ENCODE measurements at regions not wholly inside any gene's neighbourhood (a gene's known extent, or its start where the extent isn't known, plus 50 kb on each side); places are given as distances from the start of the nearest gene placed in this dataset.
"Not testable (repeated sequence)": the region's sequence is repeated elsewhere in the genome, so short reads cannot be mapped to it uniquely, and the experiment has no call there.

DNA sequence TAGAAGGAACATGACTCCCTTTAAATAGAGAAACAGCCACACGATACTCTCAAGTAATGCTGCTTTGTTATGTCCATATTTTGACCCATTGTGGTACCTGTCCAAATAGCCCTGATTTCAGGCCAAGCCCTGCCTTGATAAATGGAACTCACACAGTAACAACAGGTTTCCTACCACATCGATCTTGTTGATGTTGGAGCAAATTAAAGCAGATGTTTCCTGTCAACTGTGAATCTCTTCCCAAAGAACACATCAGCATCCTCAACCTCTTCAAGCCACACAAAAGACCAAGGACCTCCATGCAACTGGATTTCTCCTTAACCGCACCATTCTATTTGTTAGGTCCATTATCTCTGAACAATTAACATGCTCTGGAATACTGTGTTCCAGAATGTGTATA, 109.5 kb downstream of the FOXD4L6 start:
- not testable (repeated sequence) for DNase-seq (ENCODE audit: low read depth in 2 of 2)

DNA sequence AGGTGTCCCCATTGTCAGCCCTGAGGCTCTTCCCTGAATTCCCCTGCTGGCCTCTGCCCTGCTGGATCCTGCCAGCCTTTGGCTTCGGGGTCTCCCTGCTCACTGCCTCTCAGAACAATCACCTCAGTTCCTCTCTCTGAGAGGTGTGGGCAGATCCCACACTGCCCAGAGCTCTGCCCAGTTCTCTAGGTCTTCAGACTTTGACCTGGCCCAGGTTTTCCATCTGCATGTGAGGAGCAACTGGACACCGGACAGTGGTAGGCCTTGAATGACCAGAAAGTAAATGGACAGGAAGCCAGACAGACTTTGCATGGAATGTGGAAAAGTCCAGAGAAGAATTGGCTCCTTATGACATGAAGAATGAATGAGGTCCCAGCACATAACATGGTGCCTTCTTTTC, 111.8 kb downstream of the FOXD4L6 start:
- DNase-seq (ENCODE audit: low read depth in 2 of 2) = not testable (repeated sequence)

DNA sequence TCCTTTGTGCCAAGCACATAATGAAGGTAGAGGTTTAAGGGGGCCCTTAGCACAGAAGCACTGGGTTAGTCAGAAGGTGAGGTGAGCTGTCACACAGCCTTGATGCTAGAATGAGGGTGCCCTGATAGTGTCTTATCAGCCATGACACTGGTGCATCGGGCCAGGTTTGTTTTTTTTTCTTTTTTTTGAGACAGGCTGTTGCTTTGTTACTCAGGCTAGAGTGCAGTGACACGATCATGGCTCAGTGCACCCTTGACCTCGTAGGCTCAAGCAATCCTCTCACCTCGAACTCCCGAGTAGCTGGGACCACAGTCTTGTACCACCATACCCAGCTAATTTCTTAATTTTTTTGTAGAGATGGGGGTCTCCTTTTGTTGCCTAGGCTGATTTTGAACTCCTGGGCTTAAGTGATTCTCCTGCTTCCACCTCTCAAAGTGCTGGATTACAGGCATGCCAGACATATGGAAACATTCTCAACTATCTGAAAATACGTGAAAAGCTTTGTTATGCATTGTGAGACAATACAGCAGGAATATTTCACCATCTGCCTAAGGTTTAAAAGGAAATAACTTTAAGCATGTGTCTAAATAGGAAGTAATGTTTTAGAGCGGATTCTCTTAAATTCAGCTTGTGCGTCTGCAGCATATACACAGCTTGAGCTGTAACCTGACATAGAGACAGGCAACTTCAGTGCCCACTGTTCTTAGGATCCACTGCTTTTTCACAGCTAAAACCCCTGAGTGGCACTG, 128.4 kb downstream of the FOXD4L6 start:
- DNase-seq (ENCODE audit: low read depth in 2 of 2) = not testable (repeated sequence)

DNA sequence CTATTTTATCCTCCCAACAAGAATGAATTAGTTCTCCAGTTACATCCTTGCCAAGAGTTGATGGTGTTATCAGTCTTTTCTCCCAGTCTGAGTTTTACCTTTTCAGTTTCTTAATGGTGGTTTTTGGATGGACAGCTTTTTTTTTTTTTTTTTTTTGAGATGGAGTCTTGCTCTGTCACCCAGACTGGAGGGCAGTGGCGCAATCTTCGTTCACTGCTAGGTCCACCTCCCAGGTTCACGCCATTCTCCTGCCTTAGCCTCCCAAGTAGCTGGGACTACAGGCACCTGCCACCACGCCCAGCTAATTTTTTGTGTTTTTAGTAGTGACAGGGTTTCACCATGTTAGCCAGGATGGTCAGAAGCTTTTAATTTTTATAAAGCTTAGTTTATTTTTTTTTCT, 133.0 kb downstream of the FOXD4L6 start:
- not testable (repeated sequence) for DNase-seq (ENCODE audit: low read depth in 2 of 2)

DNA sequence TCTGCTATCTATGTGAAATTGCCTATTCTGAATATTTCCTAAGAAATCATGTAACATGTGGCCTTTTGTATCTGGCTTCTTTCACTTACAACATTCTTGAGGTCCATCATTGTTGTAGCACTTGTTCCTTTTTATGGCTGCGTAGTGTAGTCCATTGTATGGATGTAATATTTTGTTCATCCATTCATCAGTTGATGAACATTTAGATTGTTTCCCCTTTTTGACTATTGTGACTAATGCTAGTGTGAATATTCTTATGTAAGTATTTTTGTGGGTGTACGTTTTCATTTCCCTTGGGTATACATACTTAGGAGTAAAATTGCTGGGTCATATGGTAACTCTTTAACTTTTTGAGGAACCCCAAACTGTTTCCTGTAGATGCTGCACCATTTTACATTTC, 134.6 kb downstream of the FOXD4L6 start:
- not testable (repeated sequence) for DNase-seq (ENCODE audit: low read depth in 2 of 2)

DNA sequence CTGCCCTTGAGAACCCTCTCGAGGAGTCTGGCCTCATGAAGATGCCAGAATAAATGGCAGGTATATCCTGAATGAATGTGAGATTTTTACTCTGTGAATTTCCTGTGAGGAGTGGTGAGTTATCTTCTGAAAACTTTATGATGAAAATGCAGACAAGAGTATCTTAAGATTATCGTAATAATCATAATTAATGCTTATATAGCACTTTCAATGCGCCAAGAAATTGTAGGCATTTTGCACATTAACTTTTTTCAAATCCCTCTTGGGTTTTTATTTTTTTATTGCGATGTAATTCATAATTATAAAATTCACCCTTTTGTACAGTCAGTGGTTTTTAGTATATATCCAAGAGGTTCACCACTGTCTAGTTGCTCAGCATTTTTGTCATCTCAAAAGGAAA, 135.1 kb downstream of the FOXD4L6 start:
- not testable (repeated sequence) for DNase-seq (ENCODE audit: low read depth in 2 of 2)

DNA sequence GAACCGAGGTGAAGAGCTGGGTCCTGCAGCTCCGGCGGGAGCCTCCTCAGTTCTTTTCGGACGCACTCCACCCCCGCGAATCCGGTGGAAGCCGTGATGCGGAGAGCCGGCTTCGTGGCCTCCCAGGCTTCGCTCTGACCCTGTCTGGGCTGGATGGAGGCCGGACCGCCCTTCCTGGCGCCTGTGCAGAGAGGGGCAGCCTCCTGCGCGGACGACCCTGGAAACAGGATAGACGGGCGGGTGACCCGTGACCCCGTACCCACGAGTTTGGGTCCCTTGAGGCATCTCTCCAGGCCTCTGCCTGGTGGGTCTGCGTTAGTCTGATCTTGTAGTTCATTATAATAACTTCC, 136.0 kb downstream of the FOXD4L6 start:
- DNase-seq (ENCODE audit: low read depth in 2 of 2) = not testable (repeated sequence)

DNA sequence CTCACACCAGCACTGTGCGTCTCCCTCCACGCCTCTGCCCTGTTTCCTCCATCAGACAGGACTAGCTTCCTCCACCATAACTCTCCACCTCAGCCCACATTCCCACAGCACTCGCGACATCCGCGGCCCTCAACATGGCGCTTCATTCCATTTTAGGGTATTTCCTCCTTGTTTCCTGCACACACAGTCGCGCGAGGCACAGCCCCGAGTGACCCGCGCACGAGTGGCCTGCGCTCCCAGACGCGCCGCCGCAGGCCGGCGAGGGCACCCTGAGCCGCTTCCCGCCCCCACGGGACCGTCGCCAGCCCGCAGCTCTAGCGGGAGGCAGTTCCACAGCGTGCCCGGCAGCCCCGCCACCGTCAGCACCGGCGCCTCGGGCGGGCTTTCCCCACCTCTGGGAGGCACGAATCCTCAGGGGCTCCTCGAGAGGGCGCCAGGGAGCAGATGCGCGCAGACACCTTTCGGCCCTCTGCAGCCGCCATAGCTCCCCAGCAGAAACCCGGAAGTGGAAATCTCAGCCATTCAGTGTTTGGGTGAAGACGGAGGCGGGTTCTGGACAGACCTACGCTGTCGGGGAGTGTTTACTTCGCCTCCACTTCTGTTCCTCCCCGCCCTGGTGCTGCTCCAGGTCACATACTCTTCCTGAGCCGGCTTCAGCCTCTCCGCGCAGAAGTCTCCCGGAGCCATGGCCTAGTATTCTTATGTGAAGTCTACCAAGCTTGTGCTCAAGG, 136.6 kb downstream of the FOXD4L6 start:
- DNase-seq (ENCODE audit: low read depth in 2 of 2) = peak; percentile 89 to 97

DNA sequence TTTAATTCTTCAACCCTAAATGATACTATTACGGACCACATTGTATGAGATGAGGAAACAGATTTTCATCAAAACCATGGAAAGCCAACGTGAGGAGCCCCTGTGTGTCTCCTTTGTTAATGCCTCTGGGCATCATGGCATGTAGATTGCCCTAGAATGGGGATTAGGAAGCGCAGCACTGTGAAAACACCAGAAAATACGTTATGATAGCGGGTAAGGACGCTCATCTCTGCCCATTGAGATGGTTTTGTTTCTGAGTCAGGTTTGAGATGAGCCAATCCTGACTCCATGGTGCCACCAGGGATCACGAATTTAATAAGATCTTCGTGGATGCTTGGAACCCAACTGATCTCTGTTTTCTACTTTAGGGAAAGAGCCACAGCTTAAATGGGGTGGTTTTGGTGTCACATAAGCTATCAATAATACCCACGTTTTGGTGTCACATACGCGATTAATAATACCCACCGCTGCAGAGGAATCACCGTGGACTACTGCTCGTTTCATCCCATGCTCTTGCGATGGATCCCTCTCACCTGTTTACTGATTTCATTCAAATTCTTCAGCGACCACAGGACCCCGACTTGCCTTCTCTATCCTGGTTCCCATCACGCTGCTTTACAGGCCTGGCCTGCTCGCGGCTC, 137.3 kb downstream of the FOXD4L6 start:
- not testable (repeated sequence) for DNase-seq (ENCODE audit: low read depth in 2 of 2)

DNA sequence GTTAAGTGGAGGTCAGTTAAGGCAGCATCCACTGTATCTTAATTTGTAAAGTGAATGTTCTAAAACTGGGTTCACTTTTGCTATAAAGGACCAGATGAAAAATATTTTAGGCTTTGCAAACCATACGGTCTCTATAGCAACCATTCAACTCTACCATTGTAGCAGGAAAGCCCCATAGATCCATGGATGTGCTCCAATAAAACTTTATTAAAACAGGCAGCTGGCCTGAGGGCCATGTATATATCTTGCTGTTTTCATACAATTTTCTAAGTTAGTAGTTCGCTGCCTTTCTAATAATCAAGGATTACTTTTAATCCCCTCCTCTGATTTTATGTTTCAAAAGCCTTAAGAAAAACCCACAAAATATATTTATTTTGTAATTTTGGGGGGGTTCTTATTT, 142.1 kb downstream of the FOXD4L6 start:
- DNase-seq (ENCODE audit: low read depth in 2 of 2) = not testable (repeated sequence)

DNA sequence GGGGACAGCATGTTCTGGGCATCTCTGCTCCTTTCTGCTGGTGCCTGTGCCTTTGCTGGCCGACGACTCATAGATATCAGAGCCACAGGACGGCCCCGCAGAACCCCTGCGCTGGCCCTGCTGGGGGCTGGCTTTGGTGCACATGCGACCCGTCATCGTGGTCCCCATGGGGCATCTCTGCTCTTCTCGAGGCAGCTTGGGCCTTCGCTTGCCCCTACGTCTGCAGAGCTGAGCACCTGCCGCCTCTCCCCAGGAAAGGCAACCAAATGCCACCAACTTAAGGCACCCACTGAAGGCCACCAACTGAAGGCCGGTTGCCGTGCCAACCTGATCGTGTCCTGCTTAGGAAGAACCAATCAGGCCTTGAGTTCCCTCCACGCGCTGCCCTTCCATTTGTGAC, 153.1 kb downstream of the FOXD4L6 start:
- DNase-seq (ENCODE audit: low read depth in 2 of 2) = not testable (repeated sequence)

DNA sequence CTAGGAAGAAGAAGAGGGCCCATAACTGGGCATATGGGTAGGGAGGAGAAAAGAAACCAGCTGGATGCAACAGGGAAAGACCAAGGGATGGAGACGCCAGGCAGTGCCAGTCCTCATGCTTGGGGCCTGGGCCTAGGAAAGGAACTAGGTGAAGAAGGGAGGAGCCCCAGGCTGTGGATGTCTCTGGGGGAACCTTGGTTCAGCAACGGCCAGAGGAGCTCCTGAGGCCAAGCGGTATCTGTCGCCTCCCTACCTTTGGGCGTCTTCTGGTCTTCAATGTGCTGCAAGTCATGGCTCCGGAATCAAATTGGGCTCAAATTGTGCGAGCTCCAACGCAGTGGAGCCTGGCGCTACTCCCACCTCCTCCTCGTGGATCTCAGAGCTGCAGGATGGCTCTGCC, 153.6 kb downstream of the FOXD4L6 start:
- DNase-seq (ENCODE audit: low read depth in 2 of 2) = not testable (repeated sequence)

DNA sequence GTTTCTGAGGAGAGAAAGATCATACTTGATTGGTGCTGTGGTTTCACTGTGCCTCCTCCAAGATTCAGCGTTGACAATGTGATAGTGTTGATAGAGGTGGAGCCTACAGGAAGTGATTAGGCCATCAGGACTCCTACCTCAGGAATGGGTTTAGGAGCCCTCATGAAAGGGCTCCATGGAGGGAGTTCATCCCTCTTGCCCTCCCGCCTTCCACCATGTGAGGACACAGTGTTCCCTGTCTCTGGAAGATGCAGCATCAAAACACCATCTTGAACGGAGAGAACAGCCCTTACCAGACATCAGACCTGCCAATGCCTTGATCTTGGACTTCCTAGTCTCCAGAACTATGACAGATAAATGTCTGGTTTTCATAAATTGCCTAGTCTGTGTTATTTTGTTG, 156.7 kb downstream of the FOXD4L6 start:
- not testable (repeated sequence) for DNase-seq (ENCODE audit: low read depth in 2 of 2)

DNA sequence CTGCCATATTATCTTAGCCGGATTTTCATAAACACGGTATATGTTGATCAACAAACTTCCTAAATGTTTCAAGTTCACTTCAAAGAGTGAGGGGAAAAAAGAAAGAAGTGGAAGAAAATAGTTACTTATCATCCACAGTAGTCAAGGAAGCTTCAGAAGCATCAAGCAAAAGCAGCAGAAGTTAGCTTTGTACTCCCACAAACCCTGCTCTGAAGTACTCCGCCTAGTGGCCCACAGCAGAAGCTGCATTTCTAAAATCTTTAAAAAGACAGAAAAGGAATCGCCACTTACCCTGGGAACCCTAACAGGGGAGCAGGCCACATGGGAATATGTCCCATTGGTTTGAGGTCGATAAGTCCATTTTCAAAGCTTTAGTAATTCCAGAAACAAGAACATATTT, 158.1 kb downstream of the FOXD4L6 start:
- DNase-seq (ENCODE audit: low read depth in 2 of 2) = not testable (repeated sequence)

DNA sequence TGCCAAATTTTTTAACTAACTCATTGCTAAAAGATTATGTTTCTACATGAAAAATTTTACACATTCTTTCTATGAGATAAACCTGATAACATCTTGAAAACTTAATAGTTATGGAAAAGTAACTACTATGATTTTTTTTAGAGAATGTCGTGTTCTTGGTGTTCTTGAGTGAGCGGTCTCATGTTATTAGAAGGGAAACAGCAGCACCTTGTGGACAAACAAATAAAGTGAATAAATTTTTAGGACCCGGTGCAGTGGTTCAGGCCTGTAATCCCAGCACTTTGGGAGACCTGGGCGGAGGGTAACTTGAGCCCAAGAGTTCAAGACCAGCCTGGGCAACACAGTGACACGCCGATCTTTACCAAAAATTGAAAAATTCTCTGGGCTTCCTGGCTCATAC, 166.0 kb downstream of the FOXD4L6 start:
- not testable (repeated sequence) for DNase-seq (ENCODE audit: low read depth in 2 of 2)

DNA sequence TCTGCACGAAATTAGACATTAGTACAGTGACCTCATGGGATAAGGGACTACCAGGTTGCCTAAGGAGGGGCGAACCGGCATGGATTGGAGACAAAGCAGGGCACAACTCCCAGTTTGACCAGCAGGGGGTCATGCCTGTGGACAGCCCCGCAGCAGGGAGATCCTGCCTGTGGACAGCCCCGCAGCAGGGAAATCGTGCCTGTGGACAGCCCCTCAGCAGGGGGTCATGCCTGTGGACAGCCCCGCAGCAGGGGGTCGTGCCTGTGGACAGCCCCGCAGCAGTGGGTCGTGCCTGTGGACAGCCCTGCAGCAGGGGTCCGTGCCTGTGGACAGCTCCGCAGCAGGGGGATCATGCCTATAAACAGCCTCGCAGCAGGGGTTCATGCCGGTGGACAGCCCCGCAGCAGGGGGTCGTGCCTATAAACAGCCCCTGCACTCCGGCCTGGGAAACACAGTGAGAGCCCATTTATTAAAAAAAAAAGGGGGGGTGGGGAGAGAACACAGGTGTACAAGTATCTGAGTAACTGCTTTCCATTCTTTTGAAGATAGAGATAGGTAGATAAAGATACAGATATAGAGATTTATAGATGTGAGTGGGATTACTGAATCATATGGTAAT, 176.5 kb downstream of the FOXD4L6 start:
- not testable (repeated sequence) for DNase-seq (ENCODE audit: low read depth in 2 of 2)

DNA sequence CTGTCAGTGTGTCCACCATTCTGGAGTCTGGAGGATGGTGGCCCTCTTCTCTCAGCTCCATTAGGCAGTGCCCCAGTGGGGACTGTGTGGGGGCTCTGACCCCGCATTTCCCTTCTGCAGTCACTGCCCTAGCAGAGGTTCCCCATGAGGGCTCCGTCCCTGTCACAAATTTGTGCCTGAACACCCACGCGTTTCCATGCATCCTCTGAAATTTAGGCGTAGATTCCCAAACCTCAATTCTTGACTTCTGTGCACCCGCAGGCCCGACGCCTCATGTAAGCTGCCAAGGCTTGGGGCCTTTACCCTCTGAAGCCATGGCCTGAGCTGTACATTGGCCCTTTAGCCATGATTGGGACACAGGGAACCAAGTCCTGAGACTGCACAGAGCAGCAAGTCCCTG, 182.3 kb downstream of the FOXD4L6 start:
- not testable (repeated sequence) for DNase-seq (ENCODE audit: low read depth in 2 of 2)

DNA sequence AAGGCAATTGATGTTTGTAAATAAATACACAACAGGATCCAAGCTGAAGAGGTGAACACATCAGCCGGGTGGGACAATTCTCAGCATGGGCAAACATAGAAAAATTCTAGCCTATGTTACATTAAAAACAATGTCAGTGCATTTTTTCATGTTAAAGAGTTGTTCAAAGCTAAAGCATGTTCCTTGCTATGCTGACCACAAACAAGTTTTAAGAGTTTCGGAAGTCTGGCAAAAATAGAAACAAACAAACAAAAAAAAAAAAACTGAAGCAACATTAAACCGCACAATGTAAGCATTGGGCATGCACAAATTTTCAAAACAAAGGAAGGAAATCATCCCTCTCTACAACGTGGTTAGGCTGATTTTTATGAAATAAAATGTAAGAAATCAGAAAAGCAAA, 185.8 kb downstream of the FOXD4L6 start:
- DNase-seq (ENCODE audit: low read depth in 2 of 2) = not testable (repeated sequence)

DNA sequence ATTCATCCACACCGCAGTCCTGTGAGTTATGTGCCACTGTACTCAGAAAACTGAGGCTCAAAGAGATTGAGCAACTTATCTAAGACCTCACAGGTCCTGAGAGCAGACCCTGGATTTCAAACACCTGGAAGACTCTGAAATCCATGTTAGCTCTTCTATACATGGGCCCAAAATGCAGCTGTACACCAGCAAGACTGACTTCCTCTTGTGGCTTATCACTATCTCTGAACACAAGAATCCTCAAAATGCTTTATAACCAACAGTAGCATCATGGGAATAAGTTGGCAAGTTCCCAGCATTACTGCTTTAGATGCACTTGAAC, 188.6 kb downstream of the FOXD4L6 start:
- not testable (repeated sequence) for DNase-seq (ENCODE audit: low read depth in 2 of 2)

DNA sequence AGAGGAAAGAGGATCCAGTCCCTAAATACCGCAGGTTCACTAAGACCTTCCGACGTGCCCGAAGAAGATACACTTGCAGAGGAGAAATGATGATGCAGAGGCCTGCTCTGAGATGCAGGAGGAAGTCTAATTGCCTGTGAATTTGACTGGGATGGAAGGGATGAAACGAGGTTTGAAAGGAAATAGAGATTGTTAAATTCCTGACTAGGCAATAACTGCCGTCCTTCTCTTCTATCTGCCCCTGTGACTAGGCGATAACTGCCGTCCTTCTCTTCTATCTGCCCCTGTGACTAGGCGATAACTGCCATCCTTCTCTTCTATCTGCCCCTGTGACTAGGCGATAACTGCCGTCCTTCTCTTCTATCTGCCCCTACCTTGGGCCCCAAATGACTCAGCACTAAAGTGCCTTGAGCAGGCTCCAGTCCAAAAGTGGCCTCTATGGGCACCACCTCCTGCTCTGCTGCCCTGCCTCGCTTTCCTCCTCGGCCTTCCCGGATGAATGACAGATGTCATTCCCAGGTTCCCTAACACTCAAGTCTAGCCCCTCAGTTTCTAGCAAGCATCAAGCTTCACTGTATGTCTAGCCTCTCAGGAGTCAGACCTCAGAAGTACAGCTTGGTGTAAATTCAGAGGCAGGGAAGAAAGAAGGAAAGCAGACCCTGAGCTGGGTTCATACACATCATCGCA, 189.1 kb downstream of the FOXD4L6 start:
- not testable (repeated sequence) for DNase-seq (ENCODE audit: low read depth in 2 of 2)

DNA sequence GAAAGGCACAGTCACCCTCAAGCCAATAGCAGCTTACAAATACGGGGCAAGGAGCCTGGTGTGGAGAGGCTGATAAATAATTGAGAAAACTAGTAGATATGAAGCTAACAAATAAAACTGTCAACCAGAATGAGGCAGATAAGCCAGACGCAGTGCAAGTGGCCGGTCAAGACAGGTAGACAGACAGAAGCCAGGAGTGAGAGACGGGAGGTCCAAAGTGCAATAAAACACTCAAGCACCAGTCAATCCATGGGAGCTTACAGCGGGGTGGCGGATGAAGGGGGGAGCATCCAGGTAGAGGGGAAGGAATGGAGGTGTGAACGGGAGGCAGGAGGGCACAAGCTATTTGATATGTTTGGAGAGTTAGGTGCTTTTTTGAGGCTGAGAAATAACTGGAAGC, 193.1 kb downstream of the FOXD4L6 start:
- no peak for DNase-seq (ENCODE audit: low read depth in 2 of 2)

DNA sequence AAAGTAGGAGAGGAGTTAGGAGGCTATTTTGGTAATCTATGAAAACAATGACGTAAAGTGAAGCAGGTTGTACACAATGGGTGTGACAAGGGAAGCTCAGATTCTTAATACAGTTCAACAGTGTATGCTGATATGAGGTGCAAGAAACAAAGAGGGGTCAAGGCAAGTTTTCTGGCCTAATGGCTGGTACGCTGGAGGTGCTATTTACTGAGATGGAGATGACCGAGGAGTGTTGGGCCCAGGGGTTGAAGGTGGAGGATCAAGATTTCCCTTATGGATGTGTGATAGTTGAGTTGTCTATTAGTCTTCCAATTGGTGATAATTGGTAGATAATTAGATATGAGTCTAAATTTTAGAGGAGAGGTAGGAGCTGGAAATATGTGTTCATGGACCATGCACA, 194.0 kb downstream of the FOXD4L6 start:
- DNase-seq (ENCODE audit: low read depth in 2 of 2) = not testable (repeated sequence)
